RWPE1 (cell line): ENCODE measurements at regions not wholly inside any gene's neighbourhood (a gene's known extent, or its start where the extent isn't known, plus 50 kb on each side); places are given as distances from the start of the nearest gene placed in this dataset.

ENCODE experiments used
- CTCF ChIA-PET: fragments of 350-600 bp; sonication (Branson Sonifier 250); formaldehyde crosslinking; extraction: SDS; loops from one replicate; lab custom pipeline; 2021; lab: Yijun Ruan, JAX
- POLR2A ChIA-PET: fragments of 400-600 bp; formaldehyde crosslinking; extraction: SDS; loops from one replicate; lab custom pipeline; 2020; ENCODE audit warnings: antibody characterized with exemption; ENCODE audit not compliant: low non-redundant PET; lab: Yijun Ruan, JAX
- DNase-seq: peaks from one replicate; pipeline ENCODE4 v3.0.0; 2012; ENCODE audit warnings: low spot score
- H3K27ac ChIP-seq: fragments of 450-650 bp; 2 replicates; pipeline ENCODE4 v1.5.1; 2017
- CTCF ChIP-seq: fragments of 450-650 bp; conservative IDR thresholded peaks from 2 replicates; pipeline ENCODE4 v1.5.1; 2017; ENCODE audit warnings: low read depth, mild to moderate bottlenecking

- CTCF ChIA-PET: no interaction called here
- no peak for TF ChIP-seq CTCF
- H3K27ac ChIP-seq: no peak overlapping the region
- no peak for DNase-seq
- POLR2A ChIA-PET: no interaction called here
These were observed 1224.7 kb downstream of the BRD1 start for GRCh38 chr22:48602805-48603518.

- H3K27ac ChIP-seq: no peak overlapping the region
- no peak for DNase-seq
- POLR2A ChIA-PET: no interaction called here
- TF ChIP-seq CTCF: no peak
- CTCF ChIA-PET: no interaction called here
These were observed 1227.0 kb downstream of the BRD1 start for GRCh38 chr22:48600681-48601080.

- DNase-seq: no peak
- no peak for TF ChIP-seq CTCF
- ChIA-PET POLR2A (no interaction called here), CTCF (no interaction called here)
- H3K27ac ChIP-seq: no peak overlapping the region
These were observed 1227.5 kb downstream of the BRD1 start for GRCh38 chr22:48600171-48600570.

- TF ChIP-seq CTCF: no peak
- H3K27ac ChIP-seq: no peak overlapping the region
- POLR2A ChIA-PET: no interaction called here
- CTCF ChIA-PET: no interaction called here
- DNase-seq: no peak
These were observed 1228.3 kb downstream of the BRD1 start for GRCh38 chr22:48599346-48599745.

GRCh38 chr22:48596111-48596850, 1231.4 kb downstream of the BRD1 start:
- ChIA-PET CTCF (no interaction called here), POLR2A (no interaction called here)

GRCh38 chr22:48595511-48595905, 1232.2 kb downstream of the BRD1 start:
- TF ChIP-seq CTCF: no peak
- no peak for DNase-seq
- POLR2A ChIA-PET: no interaction called here
- CTCF ChIA-PET: no interaction called here
- no peak overlapping the region for H3K27ac ChIP-seq

More at GRCh38 chr22:48596111-48596850, 1231.4 kb downstream of the BRD1 start:
- H3K27ac ChIP-seq: no peak overlapping the region
- TF ChIP-seq CTCF: no peak
- DNase-seq: no peak
